ENCODE measurements at regions not wholly inside any gene's neighbourhood (a gene's known extent, or its start where the extent isn't known, plus 50 kb on each side); places are given as distances from the start of the nearest gene placed in this dataset.

DNA sequence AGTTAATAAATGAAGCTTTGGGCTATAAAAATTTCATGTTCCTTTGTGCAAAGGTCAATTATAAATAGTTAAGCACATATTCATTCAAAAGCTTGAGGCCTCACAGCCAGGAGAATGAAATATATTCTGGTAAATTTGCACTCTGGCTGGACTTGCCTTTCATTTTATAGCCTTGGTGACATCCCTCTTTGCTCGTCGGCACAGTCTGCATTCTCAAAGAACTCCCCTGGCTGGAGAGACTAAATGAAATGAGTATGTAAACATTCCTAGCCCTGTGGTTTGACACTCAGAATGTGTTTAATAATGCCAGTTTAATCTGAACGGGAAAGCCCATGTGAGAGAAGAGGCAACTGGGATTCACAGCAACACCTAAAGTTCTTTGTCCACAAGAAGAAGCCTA lies 285.6 kb downstream of the BRINP1 start:
- no peak for DNase-seq (ENCODE audit: low read depth in 2 of 2)

DNA sequence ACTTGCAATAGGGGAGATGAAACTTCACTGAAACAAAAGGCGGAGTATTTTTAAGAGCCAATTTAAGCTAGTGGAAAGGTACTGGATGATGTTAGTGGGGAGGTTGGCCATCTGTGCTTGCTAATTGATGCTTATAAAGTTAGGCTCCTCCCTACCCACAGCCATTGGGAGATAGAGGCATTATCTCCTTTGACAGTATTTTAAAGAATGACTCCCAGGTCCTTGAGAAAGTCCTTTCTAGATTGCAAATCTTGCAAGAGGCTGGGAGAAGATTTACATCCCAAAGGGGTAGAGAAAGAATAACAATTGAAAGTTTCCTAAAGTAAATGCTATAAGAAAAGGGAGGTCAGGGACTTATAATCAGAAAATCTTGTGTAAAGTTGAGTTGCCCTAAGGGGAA lies 282.6 kb downstream of the BRINP1 start:
- no peak for DNase-seq (ENCODE audit: low read depth in 2 of 2)

DNA sequence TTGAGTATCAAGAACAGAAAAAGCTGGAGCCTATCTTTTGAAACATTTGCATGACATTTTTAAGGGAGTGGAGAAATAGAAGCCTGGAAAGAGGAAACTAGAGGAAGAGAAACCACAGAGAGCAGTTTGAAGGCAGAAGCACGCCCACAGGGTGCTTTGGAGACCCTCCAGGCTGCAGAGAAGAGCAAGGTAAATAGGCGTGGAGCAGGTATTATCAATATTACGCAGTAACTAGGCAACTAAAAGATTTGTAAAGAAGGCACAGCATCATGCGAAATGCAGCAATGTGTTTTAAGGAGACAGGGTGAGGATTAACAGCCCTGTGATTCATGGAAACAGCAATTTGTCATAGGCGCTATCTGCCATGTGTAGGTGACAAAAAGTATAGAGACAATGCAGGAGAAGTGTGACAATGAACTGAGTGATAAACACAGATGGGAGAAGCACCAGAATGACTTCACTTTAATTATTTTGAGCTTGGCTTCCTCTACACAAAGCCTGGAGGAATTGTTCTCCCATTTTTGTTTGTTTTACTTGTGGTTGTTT lies 281.2 kb downstream of the BRINP1 start:
- no peak for DNase-seq (ENCODE audit: low read depth in 2 of 2)

DNA sequence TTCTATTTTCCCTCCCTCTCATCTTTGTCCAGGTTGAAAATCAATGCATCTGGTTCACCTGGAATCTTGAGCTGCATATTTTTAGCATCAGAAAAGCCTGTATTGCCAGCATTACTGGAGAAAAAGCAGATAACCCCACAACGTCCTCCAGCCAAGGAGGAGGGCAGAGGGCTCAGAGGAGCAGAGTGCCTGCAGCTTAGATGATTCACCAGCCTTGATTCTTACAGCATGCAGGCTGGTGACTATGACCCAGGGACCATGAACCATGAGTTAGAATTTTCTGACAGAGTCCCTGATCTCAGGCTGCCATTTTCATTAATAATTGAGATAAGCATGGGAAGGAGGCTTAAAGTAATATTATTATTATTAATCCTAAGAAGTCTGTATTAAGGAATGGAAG lies 278.2 kb downstream of the BRINP1 start:
- no peak for DNase-seq (ENCODE audit: low read depth in 2 of 2)

DNA sequence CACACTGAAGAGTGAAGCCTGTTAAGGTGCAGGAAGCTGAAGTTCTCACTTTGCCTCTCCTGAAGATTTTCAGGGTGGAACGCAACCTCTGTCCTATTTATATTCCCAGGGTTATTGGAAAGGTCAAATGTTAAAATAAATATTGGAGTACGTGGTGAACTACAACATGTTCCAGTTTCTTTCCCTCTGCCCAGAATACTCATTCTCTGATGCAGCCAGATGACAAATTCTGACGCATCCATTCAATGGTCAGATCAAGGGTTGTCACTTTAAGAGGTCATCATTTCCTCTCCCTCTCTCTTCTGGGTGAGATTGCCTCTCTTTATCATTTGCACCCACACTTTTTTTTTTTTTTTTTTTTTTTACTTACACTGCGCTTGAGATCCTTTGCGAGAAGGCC lies 277.1 kb downstream of the BRINP1 start:
- DNase-seq (ENCODE audit: low read depth in 2 of 2), result no peak

DNA sequence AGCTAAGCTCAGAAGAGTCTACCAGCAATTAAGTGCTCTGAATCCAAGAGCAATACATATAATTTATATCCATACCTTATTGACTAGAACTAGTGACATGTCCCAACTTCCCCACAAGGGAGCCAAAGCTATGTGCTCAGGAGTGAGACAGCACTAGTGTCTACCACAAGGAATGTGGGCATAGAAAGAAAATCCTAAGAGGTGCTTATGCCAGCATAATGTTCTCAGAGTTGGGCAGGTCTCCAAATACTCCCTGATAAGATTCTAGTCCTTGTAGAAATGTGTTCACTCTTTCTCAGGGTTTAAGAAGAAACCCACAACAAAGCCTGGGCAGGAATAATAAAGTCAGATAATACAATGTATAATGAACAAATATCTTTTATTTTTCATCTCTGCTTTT lies 275.1 kb downstream of the BRINP1 start:
- DNase-seq (ENCODE audit: low read depth in 2 of 2), result no peak

DNA sequence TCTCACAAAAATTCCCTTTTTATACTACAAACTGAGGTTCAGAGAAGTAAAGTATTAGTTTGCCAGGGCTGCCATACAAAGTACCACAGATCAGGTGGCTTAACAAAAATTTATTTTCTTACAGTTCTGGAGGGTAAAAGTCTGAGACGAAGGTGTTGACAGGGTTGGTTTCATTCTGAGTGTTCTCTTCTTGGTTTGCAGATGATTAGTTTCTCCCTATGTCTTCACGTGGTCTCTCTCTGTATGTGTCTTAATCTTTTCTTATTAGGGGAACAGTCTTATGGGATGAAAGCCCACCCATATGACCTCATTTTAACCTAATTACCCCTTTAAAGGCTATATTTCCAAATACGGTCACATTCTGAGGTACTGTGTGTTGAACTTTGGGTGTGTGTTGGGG lies 274.2 kb downstream of the BRINP1 start:
- no peak for DNase-seq (ENCODE audit: low read depth in 2 of 2)

DNA sequence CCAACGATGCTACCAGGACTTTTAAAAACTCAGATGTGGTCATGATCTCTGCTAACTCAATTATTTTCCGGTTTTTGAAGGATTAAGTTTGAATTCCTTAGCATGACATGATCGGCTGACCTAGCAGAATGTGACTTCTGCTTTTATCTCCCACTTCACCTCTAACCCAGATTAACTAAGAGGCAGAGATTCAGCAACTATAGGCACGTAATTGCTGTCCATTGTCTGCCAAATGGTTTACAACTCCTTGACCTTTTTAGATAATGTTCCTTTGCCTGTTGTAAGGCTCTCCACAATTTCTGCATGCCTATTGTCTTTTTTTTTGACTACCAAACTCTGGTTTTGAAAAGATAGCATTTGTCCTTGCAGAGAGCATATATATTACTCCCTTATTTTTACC lies 268.2 kb downstream of the BRINP1 start:
- no peak for DNase-seq (ENCODE audit: low read depth in 2 of 2)

DNA sequence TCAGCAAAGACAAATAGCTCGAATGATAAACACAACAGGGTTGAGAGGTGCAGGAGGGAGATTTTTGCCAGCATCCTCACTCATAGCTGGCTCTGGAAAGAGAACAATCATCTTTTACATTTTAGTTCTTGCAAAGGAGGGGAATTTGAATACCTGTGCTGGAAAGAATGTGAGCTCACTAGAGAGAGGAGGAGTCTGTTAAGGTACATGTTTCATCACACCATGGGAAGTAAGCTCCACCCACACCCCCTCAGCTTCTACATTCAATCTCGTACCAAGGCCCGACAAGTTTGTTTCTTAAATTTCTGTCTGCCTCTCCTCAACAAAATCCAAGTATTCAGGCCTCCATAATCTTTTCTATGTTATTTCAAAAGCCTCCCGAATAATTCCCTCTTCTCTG lies 254.6 kb downstream of the BRINP1 start:
- no peak for DNase-seq (ENCODE audit: low read depth in 2 of 2)
